Spleen (tissue), 7 donors: ENCODE measurements at regions not wholly inside any gene's neighbourhood (a gene's known extent, or its start where the extent isn't known, plus 50 kb on each side); places are given as distances from the start of the nearest gene placed in this dataset.

ENCODE experiments used
- POLR2A ChIP-seq, 3 donors: fragments of 450-650 bp; IDR thresholded peaks; one replicate each; pipeline ENCODE4 v1.5.1; 2017; ENCODE audit warnings: antibody characterized with exemption in 3 of 3, mild to moderate bottlenecking in 1 of 3
- POLR2AphosphoS5 ChIP-seq, 3 donors: sonication (generic); formaldehyde crosslinking; IDR thresholded peaks; one replicate each; pipeline ENCODE4 v1.5.1; 2017; ENCODE audit warnings: antibody characterized with exemption in 3 of 3
- TF ChIP-seq, protein P1 (sequence below), 11 experiments: fragments of 200-600 bp in 7 of 11; fragments of 450-650 bp in 4 of 11; sonication (generic) in 4 of 11; IDR thresholded peaks in 8 of 11; conservative IDR thresholded peaks in 3 of 11; 1 replicate in 7 of 11; 2 replicates in 4 of 11; pipeline versions ENCODE4 v1.4.0 to v1.8.0; 2016 to 2021; ENCODE audit warnings: antibody characterized with exemption in 11 of 11, inconsistent platforms in 4 of 11, mild to moderate bottlenecking in 1 of 11
- donor health status: DM: no; HTN: no; CAD: no; lungs with moderate emphysema.
- donor health status: DM: no; HTN: no; CAD: no.
- donor health status: DM: no; HTN: no; CAD: no.

DNA sequence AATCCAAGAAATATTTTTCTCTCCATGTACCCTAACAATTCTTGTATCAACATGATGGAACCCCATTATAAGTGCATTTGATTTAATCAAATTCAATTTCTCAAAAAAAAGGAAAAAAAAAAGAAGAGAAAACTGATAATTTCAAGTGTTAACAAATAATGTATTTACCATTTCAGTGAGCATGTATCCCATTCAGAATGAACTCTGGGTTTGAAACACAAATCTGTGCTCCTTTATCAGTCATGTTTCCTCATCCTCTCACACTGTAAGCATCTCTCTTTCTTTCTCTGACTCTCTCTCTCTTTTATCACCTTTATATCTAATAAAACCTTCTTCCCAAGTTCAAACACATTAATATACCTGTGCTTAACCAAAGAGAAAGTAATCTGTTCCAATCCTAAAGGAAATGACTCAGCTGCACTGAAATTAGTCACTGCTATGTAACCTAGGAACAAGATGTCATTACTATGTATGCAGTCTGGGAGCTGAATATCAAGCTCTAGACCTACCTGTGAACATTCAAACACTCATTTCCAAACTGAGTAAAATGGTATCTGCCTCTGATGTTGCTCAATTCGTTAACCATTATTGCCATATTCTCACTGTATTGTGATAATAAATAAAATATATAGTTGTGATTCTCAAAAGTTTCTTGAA lies 135.0 kb upstream of the LRIG3 start:
- TF ChIP-seq POLR2A (IDR thresholded peaks at IDR 0.05), result no peak
- TF ChIP-seq, protein P1, sequence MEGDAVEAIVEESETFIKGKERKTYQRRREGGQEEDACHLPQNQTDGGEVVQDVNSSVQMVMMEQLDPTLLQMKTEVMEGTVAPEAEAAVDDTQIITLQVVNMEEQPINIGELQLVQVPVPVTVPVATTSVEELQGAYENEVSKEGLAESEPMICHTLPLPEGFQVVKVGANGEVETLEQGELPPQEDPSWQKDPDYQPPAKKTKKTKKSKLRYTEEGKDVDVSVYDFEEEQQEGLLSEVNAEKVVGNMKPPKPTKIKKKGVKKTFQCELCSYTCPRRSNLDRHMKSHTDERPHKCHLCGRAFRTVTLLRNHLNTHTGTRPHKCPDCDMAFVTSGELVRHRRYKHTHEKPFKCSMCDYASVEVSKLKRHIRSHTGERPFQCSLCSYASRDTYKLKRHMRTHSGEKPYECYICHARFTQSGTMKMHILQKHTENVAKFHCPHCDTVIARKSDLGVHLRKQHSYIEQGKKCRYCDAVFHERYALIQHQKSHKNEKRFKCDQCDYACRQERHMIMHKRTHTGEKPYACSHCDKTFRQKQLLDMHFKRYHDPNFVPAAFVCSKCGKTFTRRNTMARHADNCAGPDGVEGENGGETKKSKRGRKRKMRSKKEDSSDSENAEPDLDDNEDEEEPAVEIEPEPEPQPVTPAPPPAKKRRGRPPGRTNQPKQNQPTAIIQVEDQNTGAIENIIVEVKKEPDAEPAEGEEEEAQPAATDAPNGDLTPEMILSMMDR (IDR thresholded peaks at IDR 0.05 in 8 of 11, conservative IDR thresholded peaks at IDR 0.05 in 3 of 11), result no peak
- TF ChIP-seq POLR2AphosphoS5 (IDR thresholded peaks at IDR 0.05), result no peak
